ENCODE measurements at regions not wholly inside any gene's neighbourhood (a gene's known extent, or its start where the extent isn't known, plus 50 kb on each side); places are given as distances from the start of the nearest gene placed in this dataset.

GRCh38 chr12:58196971-58197370 is 255.6 kb downstream of the ATP23 start:
- Histone ChIP-seq H3K4me3 (ENCODE audit: low read depth, low read length) (no peak overlapping the region), H3K9me3 (ENCODE audit: control insufficient read depth, insufficient read depth, low read length) (no peaks in the 10 kb centered on the region), H3K27ac (ENCODE audit: low read depth, low read length) (no peak overlapping the region), H3K27me3 (ENCODE audit: control insufficient read depth, insufficient read depth, low read length) (no peaks in the 10 kb centered on the region)
- no peak for DNase-seq (ENCODE audit: low read depth, low spot score)
- no peak for TF ChIP-seq CTCF (IDR thresholded peaks at IDR 0.05; ENCODE audit: low read depth, low read length)
- POLR2A ChIA-PET, result no interaction called here
- CTCF ChIA-PET, result no interaction called here

- H3K27ac ChIP-seq (ENCODE audit: low read depth, low read length), result no peak overlapping the region
- ChIA-PET CTCF (no interaction called here), POLR2A (no interaction called here)
- no peak for TF ChIP-seq CTCF (IDR thresholded peaks at IDR 0.05; ENCODE audit: low read depth, low read length)
- H3K4me3 ChIP-seq (ENCODE audit: low read depth, low read length), result no peak overlapping the region
- DNase-seq (ENCODE audit: low read depth, low spot score), result no peak
- H3K9me3 ChIP-seq (ENCODE audit: control insufficient read depth, insufficient read depth, low read length), result no peaks in the 10 kb centered on the region
- no peaks in the 10 kb centered on the region for H3K27me3 ChIP-seq (ENCODE audit: control insufficient read depth, insufficient read depth, low read length)
Observed at GRCh38 chr12:58202933-58203718, 261.8 kb downstream of the ATP23 start.

- no peaks in the 10 kb centered on the region for H3K9me3 ChIP-seq (ENCODE audit: control insufficient read depth, insufficient read depth, low read length)
- CTCF ChIA-PET, result no interaction called here
- TF ChIP-seq CTCF (IDR thresholded peaks at IDR 0.05; ENCODE audit: low read depth, low read length), result no peak
Observed at GRCh38 chr12:58204071-58204470, 262.7 kb downstream of the ATP23 start.

GRCh38 chr12:58206876-58207275 is 265.5 kb downstream of the ATP23 start:
- no peak for TF ChIP-seq CTCF (IDR thresholded peaks at IDR 0.05; ENCODE audit: low read depth, low read length)
- Histone ChIP-seq H3K27ac (ENCODE audit: low read depth, low read length) (no peak overlapping the region), H3K9me3 (ENCODE audit: control insufficient read depth, insufficient read depth, low read length) (no peaks in the 10 kb centered on the region), H3K4me3 (ENCODE audit: low read depth, low read length) (no peak overlapping the region), H3K27me3 (ENCODE audit: control insufficient read depth, insufficient read depth, low read length) (peaks cover 2% of the 10 kb centered on the region)
- CTCF ChIA-PET, result no interaction called here
- DNase-seq (ENCODE audit: low read depth, low spot score), result no peak
- POLR2A ChIA-PET, result no interaction called here

More at GRCh38 chr12:58204071-58204470, 262.7 kb downstream of the ATP23 start:
- no peak for DNase-seq (ENCODE audit: low read depth, low spot score)
- Histone ChIP-seq H3K27me3 (ENCODE audit: control insufficient read depth, insufficient read depth, low read length) (peaks cover 2% of the 10 kb centered on the region), H3K27ac (ENCODE audit: low read depth, low read length) (no peak overlapping the region), H3K4me3 (ENCODE audit: low read depth, low read length) (no peak overlapping the region)
- POLR2A ChIA-PET, result no interaction called here

GRCh38 chr12:58211211-58211610 is 269.8 kb downstream of the ATP23 start:
- H3K9me3 ChIP-seq (ENCODE audit: control insufficient read depth, insufficient read depth, low read length), result no peaks in the 10 kb centered on the region
- H3K4me3 ChIP-seq (ENCODE audit: low read depth, low read length), result no peak overlapping the region
- peaks cover 2% of the 10 kb centered on the region for H3K27me3 ChIP-seq (ENCODE audit: control insufficient read depth, insufficient read depth, low read length)
- ChIA-PET CTCF (no interaction called here), POLR2A (no interaction called here)
- DNase-seq (ENCODE audit: low read depth, low spot score), result no peak
- TF ChIP-seq CTCF (IDR thresholded peaks at IDR 0.05; ENCODE audit: low read depth, low read length), result no peak
- no peak overlapping the region for H3K27ac ChIP-seq (ENCODE audit: low read depth, low read length)
